ENCODE measurements at regions not wholly inside any gene's neighbourhood (a gene's known extent, or its start where the extent isn't known, plus 50 kb on each side); places are given as distances from the start of the nearest gene placed in this dataset.

- H3K4me2 ChIP-seq (ENCODE audit: low read depth, low read length, poor library complexity, severe bottlenecking): no peak overlapping the region
- H3K79me2 ChIP-seq (ENCODE audit: insufficient read depth, low read length): no peaks in the 10 kb centered on the region
- no peak overlapping the region for H3K9ac ChIP-seq (ENCODE audit: low read length)
- H3K27ac ChIP-seq (ENCODE audit: low read depth, low read length): no peak overlapping the region
- no peaks in the 10 kb centered on the region for H3K9me2 ChIP-seq (replicated peaks; ENCODE audit: insufficient read depth, low read length)
- no peaks in the 10 kb centered on the region for H3K36me3 ChIP-seq (ENCODE audit: low read length)
- H3K27me3 ChIP-seq (ENCODE audit: low read length): no peaks in the 10 kb centered on the region
- no peaks in the 10 kb centered on the region for H4K20me1 ChIP-seq (ENCODE audit: low read depth, low read length)
- no peaks in the 10 kb centered on the region for H3F3A ChIP-seq (ENCODE audit: insufficient read depth)
- H3K4me3 ChIP-seq (ENCODE audit: insufficient read depth, low read length, poor library complexity, severe bottlenecking): no peak overlapping the region
- no peak for TF ChIP-seq EZH2phosphoT487 (conservative IDR thresholded peaks at IDR 0.05; ENCODE audit: low read length)
- TF ChIP-seq CTCF (IDR thresholded peaks at IDR 0.05; ENCODE audit: insufficient read depth, low read length, poor library complexity, severe bottlenecking): no peak
- no peaks in the 10 kb centered on the region for H3K9me3 ChIP-seq (ENCODE audit: insufficient read depth, low read length)
- no peak overlapping the region for H2AFZ ChIP-seq (ENCODE audit: low read depth, low read length, severe bottlenecking)
These were observed 387.5 kb downstream of the KCNA4 start for GRCh38 chr11:29629286-29629685.

- no peak overlapping the region for H2AFZ ChIP-seq (ENCODE audit: low read depth, low read length, severe bottlenecking)
These were observed 388.2 kb downstream of the KCNA4 start for GRCh38 chr11:29628609-29629008.

GRCh38 chr11:29627541-29627940 is 389.3 kb downstream of the KCNA4 start:
- H3F3A ChIP-seq (ENCODE audit: insufficient read depth): no peaks in the 10 kb centered on the region
- no peaks in the 10 kb centered on the region for H4K20me1 ChIP-seq (ENCODE audit: low read depth, low read length)
- no peaks in the 10 kb centered on the region for H3K9me3 ChIP-seq (ENCODE audit: insufficient read depth, low read length)
- no peak overlapping the region for H3K4me2 ChIP-seq (ENCODE audit: low read depth, low read length, poor library complexity, severe bottlenecking)
- no peak overlapping the region for H3K27ac ChIP-seq (ENCODE audit: low read depth, low read length)
- no peaks in the 10 kb centered on the region for H3K79me2 ChIP-seq (ENCODE audit: insufficient read depth, low read length)
- no peaks in the 10 kb centered on the region for H3K27me3 ChIP-seq (ENCODE audit: low read length)
- H2AFZ ChIP-seq (ENCODE audit: low read depth, low read length, severe bottlenecking): no peak overlapping the region
- no peaks in the 10 kb centered on the region for H3K9me2 ChIP-seq (replicated peaks; ENCODE audit: insufficient read depth, low read length)
- no peaks in the 10 kb centered on the region for H3K36me3 ChIP-seq (ENCODE audit: low read length)
- TF ChIP-seq CTCF (IDR thresholded peaks at IDR 0.05; ENCODE audit: insufficient read depth, low read length, poor library complexity, severe bottlenecking): no peak
- no peak for TF ChIP-seq EZH2phosphoT487 (conservative IDR thresholded peaks at IDR 0.05; ENCODE audit: low read length)
- H3K9ac ChIP-seq (ENCODE audit: low read length): no peak overlapping the region
- no peak overlapping the region for H3K4me3 ChIP-seq (ENCODE audit: insufficient read depth, low read length, poor library complexity, severe bottlenecking)

More at GRCh38 chr11:29628609-29629008, 388.2 kb downstream of the KCNA4 start:
- Histone ChIP-seq H3K36me3 (ENCODE audit: low read length) (no peaks in the 10 kb centered on the region), H3K9ac (ENCODE audit: low read length) (no peak overlapping the region), H3K27ac (ENCODE audit: low read depth, low read length) (no peak overlapping the region), H3K27me3 (ENCODE audit: low read length) (no peaks in the 10 kb centered on the region), H3K9me2 (replicated peaks; ENCODE audit: insufficient read depth, low read length) (no peaks in the 10 kb centered on the region), H3K4me2 (ENCODE audit: low read depth, low read length, poor library complexity, severe bottlenecking) (no peak overlapping the region), H3K79me2 (ENCODE audit: insufficient read depth, low read length) (no peaks in the 10 kb centered on the region), H4K20me1 (ENCODE audit: low read depth, low read length) (no peaks in the 10 kb centered on the region), H3K9me3 (ENCODE audit: insufficient read depth, low read length) (no peaks in the 10 kb centered on the region), H3F3A (ENCODE audit: insufficient read depth) (no peaks in the 10 kb centered on the region), H3K4me3 (ENCODE audit: insufficient read depth, low read length, poor library complexity, severe bottlenecking) (no peak overlapping the region)
- TF ChIP-seq CTCF (IDR thresholded peaks at IDR 0.05; ENCODE audit: insufficient read depth, low read length, poor library complexity, severe bottlenecking) (no peak), EZH2phosphoT487 (conservative IDR thresholded peaks at IDR 0.05; ENCODE audit: low read length) (no peak)

Data from SU-DHL-6 (cell line).